H9 (cell line): ENCODE measurements at regions not wholly inside any gene's neighbourhood (a gene's known extent, or its start where the extent isn't known, plus 50 kb on each side); places are given as distances from the start of the nearest gene placed in this dataset.

Experiments used
- DNase-seq: peaks from one replicate; pipeline ENCODE4 v3.0.0-alpha.2; 2017
- H2AFZ ChIP-seq: one replicate; pipeline ENCODE4 v1.6.1; 2013; ENCODE audit warnings: mild to moderate bottlenecking, low read length, control low read depth, moderate library complexity
- H2AK5ac ChIP-seq: 2 replicates; pipeline ENCODE4 v1.6.1; 2013; ENCODE audit warnings: low read length, control low read depth, mixed read lengths; ENCODE audit not compliant: insufficient read length
- H2BK120ac ChIP-seq: one replicate; pipeline ENCODE4 v1.6.1; 2013; ENCODE audit warnings: low read depth, mild to moderate bottlenecking, low read length, control low read depth, inconsistent platforms; ENCODE audit not compliant: poor library complexity, severe bottlenecking
- H2BK12ac ChIP-seq: 2 replicates; pipeline ENCODE4 v1.6.1; 2013; ENCODE audit warnings: low read length, control low read depth, mixed read lengths, low read depth; ENCODE audit not compliant: insufficient read length
- H2BK15ac ChIP-seq: 2 replicates; pipeline ENCODE4 v1.6.1; 2013; ENCODE audit warnings: low read depth, low read length, control low read depth
- H2BK20ac ChIP-seq: one replicate; pipeline ENCODE4 v1.6.1; 2013; ENCODE audit warnings: low read depth, mild to moderate bottlenecking, low read length, control low read depth, inconsistent platforms; ENCODE audit not compliant: poor library complexity, severe bottlenecking
- H2BK5ac ChIP-seq: 2 replicates; pipeline ENCODE4 v1.6.1; 2013; ENCODE audit warnings: low read length, control low read depth, mixed read lengths; ENCODE audit not compliant: insufficient read length
- H3K14ac ChIP-seq: 2 replicates; pipeline ENCODE4 v1.6.1; 2013; ENCODE audit warnings: low read length, control low read depth; ENCODE audit not compliant: insufficient read depth
- H3K18ac ChIP-seq: 2 replicates; pipeline ENCODE4 v1.6.1; 2013; ENCODE audit warnings: low read depth, mild to moderate bottlenecking, mixed read lengths, low read length, control low read depth; ENCODE audit not compliant: insufficient read length
- H3K23ac ChIP-seq: 2 replicates; pipeline ENCODE4 v1.6.1; 2013; ENCODE audit warnings: low read length, control low read depth, mixed read lengths, low read depth; ENCODE audit not compliant: insufficient read length
- H3K23me2 ChIP-seq: 2 replicates; pipeline ENCODE4 v1.6.1; 2013; ENCODE audit warnings: low read depth, mild to moderate bottlenecking, mixed read lengths, low read length, control low read depth; ENCODE audit not compliant: insufficient read length, poor library complexity, severe bottlenecking
- H3K27ac ChIP-seq: 2 replicates; pipeline ENCODE4 v1.5.1; 2013; ENCODE audit warnings: low read length, control low read depth, mixed read lengths, low read depth; ENCODE audit not compliant: insufficient read length
- H3K27me3 ChIP-seq: 2 replicates; pipeline ENCODE4 v1.6.1; 2013; ENCODE audit warnings: low read length, control low read depth, inconsistent platforms; ENCODE audit not compliant: insufficient read depth
- H3K4ac ChIP-seq: 2 replicates; pipeline ENCODE4 v1.6.1; 2013; ENCODE audit warnings: low read depth, mild to moderate bottlenecking, control low read depth, inconsistent platforms, low read length, moderate library complexity
- H3K4me1 ChIP-seq: 2 replicates; pipeline ENCODE4 v1.6.1; 2013; ENCODE audit warnings: low read length, control low read depth, inconsistent platforms; ENCODE audit not compliant: insufficient read depth
- H3K4me2 ChIP-seq: 2 replicates; pipeline ENCODE4 v1.6.1; 2013; ENCODE audit warnings: low read length, control low read depth, mixed read lengths; ENCODE audit not compliant: insufficient read length, insufficient read depth
- H3K56ac ChIP-seq: 2 replicates; pipeline ENCODE4 v1.6.1; 2013; ENCODE audit warnings: low read depth, mild to moderate bottlenecking, mixed read lengths, low read length, control low read depth; ENCODE audit not compliant: insufficient read length
- H3K79me1 ChIP-seq: 2 replicates; pipeline ENCODE4 v1.6.1; 2013; ENCODE audit warnings: low read depth, mild to moderate bottlenecking, moderate library complexity, low read length, control low read depth, inconsistent platforms; ENCODE audit not compliant: insufficient read depth, poor library complexity, severe bottlenecking
- H3K79me2 ChIP-seq: 2 replicates; pipeline ENCODE4 v1.6.1; 2013; ENCODE audit warnings: low read length, control low read depth, inconsistent platforms; ENCODE audit not compliant: insufficient read depth
- H3K9ac ChIP-seq: 2 replicates; pipeline ENCODE4 v1.6.1; 2013; ENCODE audit warnings: low read length, control low read depth, mixed read lengths; ENCODE audit not compliant: insufficient read length; ENCODE audit errors: extremely low read depth
- H3K9me3 ChIP-seq: one replicate; pipeline ENCODE4 v1.6.1; 2013; ENCODE audit warnings: low read depth, low read length, inconsistent platforms; ENCODE audit not compliant: control insufficient read depth
- H3T11ph ChIP-seq: one replicate; pipeline ENCODE4 v1.6.1; 2013; ENCODE audit warnings: mild to moderate bottlenecking, low read length, control low read depth, inconsistent platforms
- H4K20me1 ChIP-seq: one replicate; pipeline ENCODE4 v1.6.1; 2013; ENCODE audit not compliant: control insufficient read depth, insufficient read length, insufficient read depth
- H4K5ac ChIP-seq: 2 replicates; pipeline ENCODE4 v1.6.1; 2013; ENCODE audit warnings: low read depth, mild to moderate bottlenecking, mixed read lengths, low read length, control low read depth; ENCODE audit not compliant: insufficient read length
- H4K8ac ChIP-seq: replicated peaks from 2 replicates; pipeline ENCODE4 v1.6.1; 2013; ENCODE audit warnings: low read length, control low read depth, mixed read lengths, low read depth; ENCODE audit not compliant: insufficient read length
- H4K91ac ChIP-seq: 2 replicates; pipeline ENCODE4 v1.6.1; 2013; ENCODE audit warnings: low read depth, mild to moderate bottlenecking, moderate library complexity, mixed read lengths, low read length, control low read depth; ENCODE audit not compliant: insufficient read length
- H3K27ac Mint-ChIP-seq, 3 experiments: 2 replicates in 2 of 3; 3 replicates in 1 of 3; pipeline ENCODE4 v1.8.0; 2020 to 2021; ENCODE audit warnings: mixed read lengths in 3 of 3, mild to moderate bottlenecking in 1 of 3, moderate library complexity in 1 of 3
- H3K27me3 Mint-ChIP-seq: 2 replicates; pipeline ENCODE4 v1.8.0; 2021; ENCODE audit warnings: low read depth, mild to moderate bottlenecking, moderate library complexity, mixed read lengths
- H3K36me3 Mint-ChIP-seq, 3 experiments: 2 replicates in 2 of 3; 3 replicates in 1 of 3; pipeline ENCODE4 v1.8.0; 2020 to 2021; ENCODE audit warnings: low read depth in 3 of 3, mixed read lengths in 3 of 3; ENCODE audit not compliant: insufficient read depth in 1 of 3
- H3K4me1 Mint-ChIP-seq, 2 experiments: 2 replicates each; pipeline ENCODE4 v1.8.0; 2020; ENCODE audit warnings: mixed read lengths in 2 of 2
- H3K4me3 Mint-ChIP-seq, 2 experiments: 2 replicates in 1 of 2; 3 replicates in 1 of 2; pipeline ENCODE4 v1.8.0; 2020 to 2021; ENCODE audit warnings: mild to moderate bottlenecking in 2 of 2, mixed read lengths in 2 of 2, moderate library complexity in 1 of 2
- H3K9me3 Mint-ChIP-seq, 2 experiments: 2 replicates in 1 of 2; 3 replicates in 1 of 2; pipeline ENCODE4 v1.8.0; 2020; ENCODE audit warnings: mild to moderate bottlenecking in 2 of 2, mixed read lengths in 2 of 2, moderate library complexity in 1 of 2
- CTCF ChIP-seq: fragments of 200-600 bp; sonication (generic); conservative IDR thresholded peaks from 3 replicates; pipeline ENCODE4 v1.8.0; 2021; ENCODE audit warnings: antibody characterized with exemption, mild to moderate bottlenecking
- WGBS: extraction: QIAGEN DNeasy Blood & Tissue Kit; methylation state at CpG from one replicate; pipeline ENCODE4 v1.1.7; 2013; ENCODE audit warnings: missing lambda C conversion rate, low lambda C conversion rate, mixed read lengths; ENCODE audit not compliant: insufficient read length; ENCODE audit errors: extremely low coverage; 5-methylcytosine and 5-hydroxymethylcytosine counted together

DNA sequence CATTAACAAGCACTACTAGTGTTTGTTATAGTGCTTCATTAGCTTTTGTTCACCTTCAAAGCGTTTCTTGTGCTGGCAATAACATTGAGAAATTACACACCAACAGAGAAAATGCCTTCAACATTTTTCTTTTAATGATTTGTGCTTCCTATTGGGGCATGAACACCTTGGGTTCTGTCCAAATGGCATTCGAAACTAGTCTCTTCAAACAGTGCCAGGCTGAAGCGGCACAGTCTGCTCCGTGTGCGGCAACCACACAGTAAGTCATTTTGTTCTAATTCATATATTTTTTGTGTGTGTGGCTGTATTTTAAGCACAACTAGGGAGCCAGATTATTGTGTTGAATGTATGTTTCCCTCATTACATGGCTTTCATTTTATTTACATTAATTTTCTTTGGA is 414.7 kb upstream of the SGCD start:
- no peak for DNase-seq

More for the DNA sequence above, 414.7 kb upstream of the SGCD start:
- no CpG with 5 or more reads among the region's 5 CpGs for WGBS
- H3K56ac ChIP-seq, result no peak overlapping the region
- no peak overlapping the region for H2AK5ac ChIP-seq
- H2BK5ac ChIP-seq, result no peak overlapping the region
- no peak overlapping the region for H3K14ac ChIP-seq
- H3K9ac ChIP-seq, result no peak overlapping the region
- Mint-ChIP-seq H3K27me3 (no peaks in the 10 kb centered on the region; the same call in 1 of the 2 replicates), H3K9me3 (no peaks in the 10 kb centered on the region), H3K36me3 (no peaks in the 10 kb centered on the region), H3K4me1 (no peaks in the 10 kb centered on the region), H3K27ac (no peak overlapping the region), H3K4me3 (no peak overlapping the region)
- no peak for TF ChIP-seq CTCF
- H3K18ac ChIP-seq, result no peak overlapping the region
- no peak overlapping the region for H3K23ac ChIP-seq
- H4K8ac ChIP-seq, result no peak overlapping the region
- no peak overlapping the region for H3T11ph ChIP-seq
- no peak overlapping the region for H3K4ac ChIP-seq
- no peaks in the 10 kb centered on the region for H4K20me1 ChIP-seq
- H4K5ac ChIP-seq, result no peak overlapping the region
- H3K4me2 ChIP-seq, result no peak overlapping the region
- no peak overlapping the region for H2BK20ac ChIP-seq
- H2BK12ac ChIP-seq, result no peak overlapping the region
- H2AFZ ChIP-seq, result no peak overlapping the region
- H4K91ac ChIP-seq, result no peak overlapping the region
- H3K79me1 ChIP-seq, result no peaks in the 10 kb centered on the region
- no peak overlapping the region for H3K27ac ChIP-seq
- no peaks in the 10 kb centered on the region for H3K27me3 ChIP-seq
- no peak overlapping the region for H2BK120ac ChIP-seq
- H2BK15ac ChIP-seq, result no peak overlapping the region
- H3K79me2 ChIP-seq, result no peaks in the 10 kb centered on the region
- no peaks in the 10 kb centered on the region for H3K9me3 ChIP-seq
- H3K23me2 ChIP-seq, result no peaks in the 10 kb centered on the region
- no peaks in the 10 kb centered on the region for H3K4me1 ChIP-seq
